ENCODE measurements at regions not wholly inside any gene's neighbourhood (a gene's known extent, or its start where the extent isn't known, plus 50 kb on each side); places are given as distances from the start of the nearest gene placed in this dataset.
"Not testable (repeated sequence)": the region's sequence is repeated elsewhere in the genome, so short reads cannot be mapped to it uniquely, and the experiment has no call there.

DNA sequence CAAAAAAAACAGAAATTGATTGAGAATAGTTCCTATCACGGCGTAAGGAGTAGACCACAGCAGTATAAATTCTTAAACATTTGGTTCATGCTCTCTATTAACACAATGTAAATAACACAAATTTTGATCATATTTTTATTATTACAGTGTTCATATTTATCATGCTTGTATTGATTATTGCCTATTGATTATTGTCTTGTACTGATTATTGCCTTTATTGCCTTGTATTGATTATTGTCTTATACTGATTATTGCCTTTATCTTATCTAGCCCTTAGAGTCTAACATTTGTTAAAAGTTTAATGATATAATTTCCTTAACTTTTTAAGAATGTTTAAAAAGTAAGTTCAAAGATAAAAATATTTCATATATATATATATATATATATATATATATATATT lies 460.7 kb downstream of the KCNT2 start:
- Histone ChIP-seq H3K27me3 (replicated peaks; ENCODE audit: insufficient read depth) (no peaks in the 10 kb centered on the region), H3K27ac (no peak overlapping the region), H3K4me3 (no peak overlapping the region), H3K4me1 (ENCODE audit: control insufficient read depth in 1 of 2, low read depth in 2 of 2) (peaks cover 0 to 9% of the 10 kb centered on the region in 2 donors), H3K36me3 (no peaks in the 10 kb centered on the region), H3K9me3 (no peaks in the 10 kb centered on the region)
- DNase-seq (ENCODE audit: low spot score): no peak
- TF ChIP-seq, protein P1, sequence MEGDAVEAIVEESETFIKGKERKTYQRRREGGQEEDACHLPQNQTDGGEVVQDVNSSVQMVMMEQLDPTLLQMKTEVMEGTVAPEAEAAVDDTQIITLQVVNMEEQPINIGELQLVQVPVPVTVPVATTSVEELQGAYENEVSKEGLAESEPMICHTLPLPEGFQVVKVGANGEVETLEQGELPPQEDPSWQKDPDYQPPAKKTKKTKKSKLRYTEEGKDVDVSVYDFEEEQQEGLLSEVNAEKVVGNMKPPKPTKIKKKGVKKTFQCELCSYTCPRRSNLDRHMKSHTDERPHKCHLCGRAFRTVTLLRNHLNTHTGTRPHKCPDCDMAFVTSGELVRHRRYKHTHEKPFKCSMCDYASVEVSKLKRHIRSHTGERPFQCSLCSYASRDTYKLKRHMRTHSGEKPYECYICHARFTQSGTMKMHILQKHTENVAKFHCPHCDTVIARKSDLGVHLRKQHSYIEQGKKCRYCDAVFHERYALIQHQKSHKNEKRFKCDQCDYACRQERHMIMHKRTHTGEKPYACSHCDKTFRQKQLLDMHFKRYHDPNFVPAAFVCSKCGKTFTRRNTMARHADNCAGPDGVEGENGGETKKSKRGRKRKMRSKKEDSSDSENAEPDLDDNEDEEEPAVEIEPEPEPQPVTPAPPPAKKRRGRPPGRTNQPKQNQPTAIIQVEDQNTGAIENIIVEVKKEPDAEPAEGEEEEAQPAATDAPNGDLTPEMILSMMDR (IDR thresholded peaks at IDR 0.05): no peak
- no peak for ATAC-seq (ENCODE audit: insufficient number of reproducible peaks, low FRiP score, low read depth)

DNA sequence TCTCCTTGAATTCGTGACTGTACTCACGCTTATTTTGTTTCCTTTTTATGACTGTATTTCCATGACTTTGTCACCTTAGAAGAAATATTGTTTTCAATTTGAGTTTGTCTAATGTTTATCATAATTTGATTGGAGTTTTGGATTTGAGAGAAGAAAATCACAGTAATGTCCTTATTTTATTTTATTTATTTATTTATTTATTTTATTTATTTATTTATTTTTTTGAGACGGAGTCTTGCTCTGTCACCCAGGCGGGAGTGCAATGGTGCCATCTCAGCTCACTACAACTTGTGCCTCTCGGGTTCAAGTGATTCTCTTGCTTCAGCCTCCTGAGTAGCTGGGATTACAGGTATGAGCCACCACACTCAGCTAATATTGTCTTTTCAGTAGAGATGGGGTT lies 463.1 kb downstream of the KCNT2 start:
- H3K4me3 ChIP-seq; H3K27me3 ChIP-seq (replicated peaks; ENCODE audit: insufficient read depth); H3K9me3 ChIP-seq; H3K36me3 ChIP-seq; H3K4me1 ChIP-seq (ENCODE audit: control insufficient read depth in 1 of 2, low read depth in 2 of 2); ATAC-seq (ENCODE audit: insufficient number of reproducible peaks, low FRiP score, low read depth); H3K27ac ChIP-seq; DNase-seq (ENCODE audit: low spot score): not testable (repeated sequence)

DNA sequence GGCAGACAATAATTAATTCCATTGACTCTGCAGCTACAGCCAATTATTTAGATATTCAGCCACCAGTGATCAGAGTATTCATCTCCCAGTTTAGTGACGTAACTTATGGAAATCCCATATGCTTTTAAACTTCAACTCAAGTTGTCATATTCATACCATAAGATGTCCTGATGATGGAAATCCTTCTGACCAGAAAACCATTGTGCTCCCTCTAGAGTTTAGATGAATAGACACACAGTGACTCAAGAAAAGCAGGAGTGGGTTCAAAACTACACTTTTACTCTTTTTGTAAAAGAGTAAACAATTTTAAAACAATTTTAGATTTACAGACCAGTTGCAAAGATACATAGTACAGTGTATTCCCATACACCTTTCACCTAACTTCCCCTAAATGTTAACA lies 463.7 kb downstream of the KCNT2 start:
- TF ChIP-seq, protein P1 (IDR thresholded peaks at IDR 0.05): no peak
- no peaks in the 10 kb centered on the region for H3K9me3 ChIP-seq
- no peak for ATAC-seq (ENCODE audit: insufficient number of reproducible peaks, low FRiP score, low read depth)

DNA sequence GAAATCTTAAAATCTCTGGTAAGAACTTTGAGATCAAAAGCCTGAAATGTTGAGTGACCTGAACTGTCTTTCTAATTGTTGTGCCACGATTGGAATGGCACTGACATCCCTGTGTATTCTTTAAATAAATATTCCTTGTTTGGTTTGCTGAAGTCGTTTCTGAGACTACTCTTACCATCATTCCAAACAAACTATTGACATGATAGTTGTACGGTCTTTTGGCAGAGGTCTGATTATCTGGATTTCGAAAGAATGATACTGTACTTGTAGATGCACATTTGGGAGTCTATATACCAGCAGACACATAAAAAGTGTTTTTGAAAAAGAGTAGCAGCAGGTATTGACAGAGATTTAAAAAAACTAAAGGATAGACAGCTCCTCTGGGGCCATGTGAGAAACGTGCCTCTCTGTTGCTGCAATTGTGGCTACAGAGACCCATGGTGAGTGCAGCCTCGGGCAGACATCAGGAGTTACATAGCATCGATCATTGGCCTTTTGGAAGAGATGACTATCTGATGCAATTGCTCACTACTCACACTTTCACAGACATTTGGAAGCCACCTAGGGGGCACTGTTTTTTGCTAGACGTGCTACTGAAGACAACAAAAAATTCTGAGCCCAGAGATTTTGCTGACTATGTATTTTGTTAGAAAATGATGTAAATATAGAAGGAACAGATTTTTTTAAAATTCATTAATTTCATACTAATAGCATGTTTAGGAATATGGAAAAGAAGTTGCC lies 464.5 kb downstream of the KCNT2 start:
- H3K4me3 ChIP-seq: no peak overlapping the region
- peaks cover 0 to 9% of the 10 kb centered on the region in 2 donors for H3K4me1 ChIP-seq (ENCODE audit: control insufficient read depth in 1 of 2, low read depth in 2 of 2)
- DNase-seq (ENCODE audit: low spot score) (no peak), ATAC-seq (ENCODE audit: insufficient number of reproducible peaks, low FRiP score, low read depth) (no peak)
- H3K36me3 ChIP-seq: no peaks in the 10 kb centered on the region
- H3K27ac ChIP-seq: no peak overlapping the region
- no peaks in the 10 kb centered on the region for H3K9me3 ChIP-seq
- TF ChIP-seq, protein P1 (IDR thresholded peaks at IDR 0.05): no peak
- no peaks in the 10 kb centered on the region for H3K27me3 ChIP-seq (replicated peaks; ENCODE audit: insufficient read depth)

More for the DNA sequence above, 463.7 kb downstream of the KCNT2 start:
- Histone ChIP-seq H3K27ac (no peak overlapping the region), H3K4me1 (ENCODE audit: control insufficient read depth in 1 of 2, low read depth in 2 of 2) (peaks cover 0 to 9% of the 10 kb centered on the region in 2 donors), H3K27me3 (replicated peaks; ENCODE audit: insufficient read depth) (no peaks in the 10 kb centered on the region), H3K36me3 (no peaks in the 10 kb centered on the region), H3K4me3 (no peak overlapping the region)
- DNase-seq (ENCODE audit: low spot score): no peak

DNA sequence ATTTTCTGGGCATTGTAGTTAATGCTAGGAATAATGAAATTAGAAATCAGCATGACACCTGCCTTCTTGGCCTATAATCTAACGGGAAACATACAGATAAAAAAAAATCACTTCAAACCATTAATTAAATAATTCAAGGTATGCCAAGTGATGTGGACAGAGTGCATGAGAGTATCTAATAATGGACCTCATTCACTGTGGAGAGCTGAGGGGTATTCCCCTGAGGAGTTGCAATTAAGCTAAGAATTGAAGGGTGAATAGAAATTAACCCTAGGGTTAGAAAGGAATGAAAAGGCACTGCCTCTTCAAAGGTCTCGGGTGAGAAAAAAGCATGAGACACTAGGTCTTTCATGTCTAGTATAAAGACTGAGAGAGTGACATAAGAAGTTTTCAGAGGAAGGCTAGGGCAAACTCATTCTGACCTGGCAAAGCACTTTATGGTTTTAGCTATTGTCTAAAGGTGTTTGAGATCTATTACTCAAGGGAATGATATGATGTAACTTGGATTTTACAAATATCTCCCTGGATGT lies 466.1 kb downstream of the KCNT2 start:
- Histone ChIP-seq H3K36me3 (no peaks in the 10 kb centered on the region), H3K4me1 (ENCODE audit: control insufficient read depth in 1 of 2, low read depth in 2 of 2) (peaks cover 0 to 8% of the 10 kb centered on the region in 2 donors), H3K9me3 (no peaks in the 10 kb centered on the region), H3K4me3 (no peak overlapping the region), H3K27ac (no peak overlapping the region), H3K27me3 (replicated peaks; ENCODE audit: insufficient read depth) (no peaks in the 10 kb centered on the region)
- TF ChIP-seq, protein P1 (IDR thresholded peaks at IDR 0.05): no peak
- ATAC-seq (ENCODE audit: insufficient number of reproducible peaks, low FRiP score, low read depth): no peak
- no peak for DNase-seq (ENCODE audit: low spot score)
